OCI-LY1 (cell line): ENCODE measurements at regions not wholly inside any gene's neighbourhood (a gene's known extent, or its start where the extent isn't known, plus 50 kb on each side); places are given as distances from the start of the nearest gene placed in this dataset.

Source experiments
- H2AFZ ChIP-seq: fragments of 200-600 bp; sonication (generic), shearing (Covaris generic); 2 replicates; pipeline ENCODE4 v1.6.0; 2014; ENCODE audit warnings: antibody characterized with exemption, mild to moderate bottlenecking, low read length
- H3F3A ChIP-seq: fragments of 200-600 bp; sonication (generic), shearing (Covaris generic); 2 replicates; pipeline ENCODE4 v1.6.0; 2014; ENCODE audit warnings: mild to moderate bottlenecking, antibody characterized with exemption, low read length, moderate library complexity; ENCODE audit not compliant: insufficient read depth
- H3K27ac ChIP-seq: fragments of 200-600 bp; sonication (generic); 2 replicates; pipeline ENCODE4 v1.5.1; 2014; ENCODE audit warnings: low read length, mixed run types, mild to moderate bottlenecking, low read depth; ENCODE audit not compliant: poor library complexity, severe bottlenecking
- H3K27me3 ChIP-seq: fragments of 200-600 bp; sonication (generic); 2 replicates; pipeline ENCODE4 v1.6.0; 2014; ENCODE audit warnings: antibody characterized with exemption, mild to moderate bottlenecking, low read length, moderate library complexity; ENCODE audit not compliant: insufficient read depth
- H3K36me3 ChIP-seq: fragments of 200-600 bp; sonication (generic); 2 replicates; pipeline ENCODE4 v1.6.1; 2014; ENCODE audit warnings: mild to moderate bottlenecking, antibody characterized with exemption, low read length, moderate library complexity, mixed read lengths; ENCODE audit not compliant: insufficient read depth
- H3K4me1 ChIP-seq: fragments of 200-600 bp; sonication (generic); 2 replicates; pipeline ENCODE4 v1.5.1; 2014; ENCODE audit warnings: mild to moderate bottlenecking, low read length, moderate library complexity; ENCODE audit not compliant: insufficient read depth, severe bottlenecking
- H3K4me2 ChIP-seq: fragments of 200-600 bp; sonication (generic), shearing (Covaris generic); 2 replicates; pipeline ENCODE4 v1.6.1; 2014; ENCODE audit warnings: low read length
- H3K4me3 ChIP-seq: fragments of 200-600 bp; sonication (generic); 2 replicates; pipeline ENCODE4 v1.5.1; 2014; ENCODE audit warnings: low read length, low read depth, mild to moderate bottlenecking, mixed read lengths; ENCODE audit not compliant: poor library complexity, severe bottlenecking
- H3K79me2 ChIP-seq: fragments of 200-600 bp; shearing (Covaris generic); 2 replicates; pipeline ENCODE4 v1.6.1; 2016; ENCODE audit warnings: mixed run types, low read length, mixed read lengths; ENCODE audit not compliant: insufficient read depth
- H3K9ac ChIP-seq: fragments of 200-600 bp; sonication (generic), shearing (Covaris generic); 2 replicates; pipeline ENCODE4 v1.6.1; 2014; ENCODE audit warnings: mild to moderate bottlenecking, low read length, mixed read lengths
- H3K9me2 ChIP-seq: fragments of 200-600 bp; sonication (generic), shearing (Covaris generic); 2 replicates; pipeline ENCODE4 v1.6.1; 2014; ENCODE audit warnings: low read depth, mild to moderate bottlenecking, low read length, mixed read lengths
- H3K9me3 ChIP-seq: fragments of 200-600 bp; shearing (Covaris generic); 2 replicates; pipeline ENCODE4 v1.6.1; 2014; ENCODE audit warnings: low read length, mixed read lengths
- H4K20me1 ChIP-seq: fragments of 200-600 bp; sonication (generic), shearing (Covaris generic); 2 replicates; pipeline ENCODE4 v1.6.0; 2016; ENCODE audit warnings: mild to moderate bottlenecking, low read length; ENCODE audit not compliant: insufficient read depth
- EZH2 ChIP-seq: fragments of 200-600 bp; sonication (generic), shearing (Covaris generic); IDR thresholded peaks from 2 replicates; pipeline ENCODE4 v1.8.0; 2017; ENCODE audit warnings: borderline replicate concordance, mixed run types, mild to moderate bottlenecking, antibody characterized with exemption, low read length, moderate library complexity, mixed read lengths
- TF ChIP-seq, protein P1 (sequence below): fragments of 200-600 bp; sonication (generic), shearing (Covaris generic); IDR thresholded peaks from 2 replicates; pipeline ENCODE4 v1.5.1; 2017; ENCODE audit warnings: mild to moderate bottlenecking, antibody characterized with exemption, low read length, moderate library complexity, mixed read lengths

DNA sequence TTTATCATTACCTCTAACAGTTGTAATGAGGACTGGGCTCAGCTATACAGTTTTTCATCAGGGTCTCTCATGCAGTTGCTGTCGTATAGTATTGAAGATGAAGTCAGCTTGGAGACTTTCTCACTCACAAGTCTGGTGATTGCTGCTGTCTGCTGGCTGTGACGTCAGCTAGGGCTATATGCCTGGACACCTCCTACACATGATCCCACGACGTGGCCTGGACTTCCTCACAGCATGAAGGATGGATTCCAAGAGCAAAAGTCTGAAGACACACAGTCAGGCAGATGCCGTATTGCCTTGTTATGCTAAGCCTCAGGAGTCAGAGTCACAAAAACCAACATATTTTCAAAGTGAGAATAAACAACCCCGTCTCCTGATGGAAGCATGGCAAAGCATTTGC is 193.3 kb downstream of the LURAP1L start:
- H3K27ac ChIP-seq = no peak overlapping the region
- no peak overlapping the region for H3K4me3 ChIP-seq
- no peak overlapping the region for H2AFZ ChIP-seq
- no peaks in the 10 kb centered on the region for H3F3A ChIP-seq
- H3K4me1 ChIP-seq = no peaks in the 10 kb centered on the region
- no peaks in the 10 kb centered on the region for H4K20me1 ChIP-seq
- TF ChIP-seq, protein P1, sequence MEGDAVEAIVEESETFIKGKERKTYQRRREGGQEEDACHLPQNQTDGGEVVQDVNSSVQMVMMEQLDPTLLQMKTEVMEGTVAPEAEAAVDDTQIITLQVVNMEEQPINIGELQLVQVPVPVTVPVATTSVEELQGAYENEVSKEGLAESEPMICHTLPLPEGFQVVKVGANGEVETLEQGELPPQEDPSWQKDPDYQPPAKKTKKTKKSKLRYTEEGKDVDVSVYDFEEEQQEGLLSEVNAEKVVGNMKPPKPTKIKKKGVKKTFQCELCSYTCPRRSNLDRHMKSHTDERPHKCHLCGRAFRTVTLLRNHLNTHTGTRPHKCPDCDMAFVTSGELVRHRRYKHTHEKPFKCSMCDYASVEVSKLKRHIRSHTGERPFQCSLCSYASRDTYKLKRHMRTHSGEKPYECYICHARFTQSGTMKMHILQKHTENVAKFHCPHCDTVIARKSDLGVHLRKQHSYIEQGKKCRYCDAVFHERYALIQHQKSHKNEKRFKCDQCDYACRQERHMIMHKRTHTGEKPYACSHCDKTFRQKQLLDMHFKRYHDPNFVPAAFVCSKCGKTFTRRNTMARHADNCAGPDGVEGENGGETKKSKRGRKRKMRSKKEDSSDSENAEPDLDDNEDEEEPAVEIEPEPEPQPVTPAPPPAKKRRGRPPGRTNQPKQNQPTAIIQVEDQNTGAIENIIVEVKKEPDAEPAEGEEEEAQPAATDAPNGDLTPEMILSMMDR = no peak
- H3K9me3 ChIP-seq = no peaks in the 10 kb centered on the region
- no peaks in the 10 kb centered on the region for H3K36me3 ChIP-seq
- H3K9ac ChIP-seq = no peak overlapping the region
- no peak overlapping the region for H3K4me2 ChIP-seq
- H3K79me2 ChIP-seq = no peaks in the 10 kb centered on the region
- H3K27me3 ChIP-seq = no peaks in the 10 kb centered on the region
- no peaks in the 10 kb centered on the region for H3K9me2 ChIP-seq

DNA sequence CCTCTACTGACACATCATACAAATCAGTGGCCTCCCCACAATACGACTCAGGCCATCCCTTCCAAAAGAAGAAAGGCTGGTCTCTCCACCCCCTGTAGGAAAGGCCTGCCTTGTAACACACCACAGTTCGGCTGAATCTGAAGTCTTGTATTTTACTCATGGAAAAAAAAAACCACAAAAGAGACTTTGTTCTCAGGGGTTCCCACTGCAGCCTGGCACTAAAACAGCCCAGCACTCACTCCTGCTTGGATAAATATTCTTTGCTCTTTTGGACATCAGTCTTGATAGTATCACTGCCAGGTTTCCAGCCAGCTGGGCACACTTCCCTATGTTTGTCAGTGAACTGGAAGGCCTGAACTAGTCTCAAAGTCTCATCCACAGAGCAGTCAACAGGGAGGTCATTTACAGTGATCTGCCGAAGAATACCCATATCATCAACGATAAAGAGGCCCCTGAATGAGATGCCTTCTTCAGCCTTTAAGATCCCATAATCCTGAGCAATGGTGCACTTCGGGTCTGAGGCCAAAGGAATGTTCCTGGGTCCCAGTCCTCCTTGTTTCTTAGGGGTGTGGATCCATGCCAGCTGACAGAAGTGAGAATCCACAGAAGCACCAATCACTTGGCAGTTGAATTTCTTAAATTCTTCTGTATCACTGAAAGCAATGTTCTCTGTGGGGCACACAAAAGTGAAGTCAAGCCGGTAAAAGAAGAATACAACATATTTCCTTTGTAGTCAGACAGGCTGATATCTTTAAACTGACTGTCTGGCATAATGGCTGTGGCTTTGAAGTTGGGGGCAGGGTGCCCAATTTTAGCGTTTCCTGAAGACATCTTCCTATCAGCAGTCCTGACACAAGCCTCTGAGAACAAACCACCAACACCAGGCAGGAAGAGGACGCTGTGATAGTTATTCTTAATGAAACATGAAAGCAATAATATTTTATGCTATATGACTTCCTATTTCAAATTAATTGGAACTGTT is 198.1 kb downstream of the LURAP1L start:
- H2AFZ ChIP-seq = no peak overlapping the region

DNA sequence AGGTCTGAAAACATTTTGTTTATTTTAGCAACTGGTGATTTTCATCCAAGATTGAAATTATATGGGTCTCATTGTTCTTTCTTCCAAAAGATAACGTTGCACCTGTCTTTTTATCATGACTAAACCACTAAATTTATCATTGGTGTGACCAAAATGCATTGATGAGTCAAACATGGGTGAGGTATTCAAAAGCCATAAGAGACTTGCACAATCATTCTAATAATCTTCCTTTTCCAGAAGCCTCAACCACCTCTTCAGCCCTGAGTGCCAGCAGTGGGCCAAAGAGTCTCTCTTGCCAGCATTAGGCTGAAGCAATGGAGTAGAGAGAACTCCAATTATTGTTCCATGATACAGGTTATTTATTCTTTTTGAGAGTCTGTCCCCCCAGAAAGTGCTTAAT is 198.9 kb downstream of the LURAP1L start:
- Histone ChIP-seq H3K27ac (no peak overlapping the region), H3K9ac (no peak overlapping the region), H2AFZ (no peak overlapping the region), H3K4me3 (no peak overlapping the region), H3K4me2 (no peak overlapping the region), H4K20me1 (no peaks in the 10 kb centered on the region), H3K79me2 (no peaks in the 10 kb centered on the region), H3K36me3 (no peaks in the 10 kb centered on the region), H3K4me1 (no peaks in the 10 kb centered on the region), H3K27me3 (no peaks in the 10 kb centered on the region), H3K9me3 (no peaks in the 10 kb centered on the region), H3F3A (no peaks in the 10 kb centered on the region), H3K9me2 (no peaks in the 10 kb centered on the region)
- TF ChIP-seq, protein P1 = no peak
- TF ChIP-seq EZH2 = no peak

More for the DNA sequence above, 198.1 kb downstream of the LURAP1L start:
- Histone ChIP-seq H3F3A (no peaks in the 10 kb centered on the region), H3K36me3 (no peaks in the 10 kb centered on the region), H3K4me3 (no peak overlapping the region), H3K79me2 (no peaks in the 10 kb centered on the region), H3K27me3 (no peaks in the 10 kb centered on the region), H3K4me2 (no peak overlapping the region), H3K9me3 (no peaks in the 10 kb centered on the region), H4K20me1 (no peaks in the 10 kb centered on the region), H3K27ac (no peak overlapping the region), H3K9ac (no peak overlapping the region), H3K9me2 (no peaks in the 10 kb centered on the region), H3K4me1 (no peaks in the 10 kb centered on the region)
- no peak for TF ChIP-seq EZH2
- TF ChIP-seq, protein P1 = no peak
